GM12873 (cell line): ENCODE measurements at regions not wholly inside any gene's neighbourhood (a gene's known extent, or its start where the extent isn't known, plus 50 kb on each side); places are given as distances from the start of the nearest gene placed in this dataset.

Experiments
- TF ChIP-seq, protein P1 (sequence below): IDR thresholded peaks from 2 replicates; pipeline ENCODE4 v1.5.1; 2012; ENCODE audit warnings: low read depth, mild to moderate bottlenecking, moderate library complexity, low read length, control low read depth; ENCODE audit not compliant: insufficient read depth; ENCODE audit errors: missing control alignments

DNA sequence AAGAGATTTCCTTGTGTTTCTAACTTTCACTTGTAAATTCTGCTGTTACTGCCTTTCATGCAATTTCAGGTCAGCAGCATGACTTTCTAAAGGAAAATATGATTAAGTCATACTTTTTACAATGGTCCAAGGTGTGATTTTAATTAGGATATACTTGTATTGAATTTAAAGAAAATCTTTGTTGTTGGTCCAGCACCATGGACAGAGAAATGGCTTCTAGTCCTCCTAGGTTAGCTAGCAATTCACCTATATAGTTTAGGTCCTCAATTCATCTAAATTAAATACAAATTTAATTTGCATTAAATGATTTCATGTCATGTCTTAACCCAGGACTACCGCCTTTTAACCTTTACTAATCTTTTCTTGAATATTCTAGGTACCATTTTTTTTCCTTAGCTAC is 304.9 kb upstream of the RPS6KA3 start:
- TF ChIP-seq, protein P1, sequence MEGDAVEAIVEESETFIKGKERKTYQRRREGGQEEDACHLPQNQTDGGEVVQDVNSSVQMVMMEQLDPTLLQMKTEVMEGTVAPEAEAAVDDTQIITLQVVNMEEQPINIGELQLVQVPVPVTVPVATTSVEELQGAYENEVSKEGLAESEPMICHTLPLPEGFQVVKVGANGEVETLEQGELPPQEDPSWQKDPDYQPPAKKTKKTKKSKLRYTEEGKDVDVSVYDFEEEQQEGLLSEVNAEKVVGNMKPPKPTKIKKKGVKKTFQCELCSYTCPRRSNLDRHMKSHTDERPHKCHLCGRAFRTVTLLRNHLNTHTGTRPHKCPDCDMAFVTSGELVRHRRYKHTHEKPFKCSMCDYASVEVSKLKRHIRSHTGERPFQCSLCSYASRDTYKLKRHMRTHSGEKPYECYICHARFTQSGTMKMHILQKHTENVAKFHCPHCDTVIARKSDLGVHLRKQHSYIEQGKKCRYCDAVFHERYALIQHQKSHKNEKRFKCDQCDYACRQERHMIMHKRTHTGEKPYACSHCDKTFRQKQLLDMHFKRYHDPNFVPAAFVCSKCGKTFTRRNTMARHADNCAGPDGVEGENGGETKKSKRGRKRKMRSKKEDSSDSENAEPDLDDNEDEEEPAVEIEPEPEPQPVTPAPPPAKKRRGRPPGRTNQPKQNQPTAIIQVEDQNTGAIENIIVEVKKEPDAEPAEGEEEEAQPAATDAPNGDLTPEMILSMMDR: no peak

DNA sequence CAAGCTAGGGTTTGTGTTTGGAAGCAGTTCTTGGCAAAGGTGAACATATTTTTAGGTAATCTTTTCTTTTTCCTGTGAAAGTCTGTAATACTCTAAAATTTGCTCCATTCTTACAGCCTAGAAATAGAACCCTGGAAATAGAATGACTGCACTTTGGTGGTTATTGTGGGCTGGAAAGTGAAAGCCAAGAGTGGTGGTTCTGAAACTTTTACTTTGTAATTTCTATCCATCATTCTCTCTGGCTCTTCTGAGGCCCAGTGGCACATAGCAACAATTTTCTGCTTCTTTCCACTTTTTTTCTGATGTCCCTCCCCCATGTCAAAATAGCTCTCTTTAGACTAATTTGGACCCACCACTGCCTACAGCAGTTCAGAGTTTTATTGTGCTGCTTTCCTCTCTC is 300.4 kb upstream of the RPS6KA3 start:
- TF ChIP-seq, protein P1: no peak

DNA sequence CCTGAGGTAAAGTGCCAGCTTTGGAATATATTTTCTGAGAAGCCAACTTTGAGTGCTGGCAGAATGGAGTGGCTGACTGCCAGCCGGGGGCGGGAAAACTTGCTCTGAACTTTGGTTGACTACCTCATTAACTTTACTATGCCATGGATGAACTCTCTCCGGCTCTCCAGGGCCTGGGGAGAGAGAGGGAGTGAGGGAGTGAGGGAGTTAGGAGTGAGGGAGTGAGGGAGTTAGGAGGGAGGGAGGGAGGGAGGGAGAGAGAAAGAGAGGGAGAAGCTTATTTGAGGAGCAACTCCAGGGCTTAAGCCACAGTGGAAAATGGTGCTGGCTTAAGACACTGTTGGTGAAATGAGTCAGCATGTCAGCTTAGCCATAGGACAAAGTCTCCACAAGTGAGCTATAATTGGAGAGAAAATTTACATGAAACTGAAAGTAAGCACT is 280.9 kb upstream of the RPS6KA3 start:
- TF ChIP-seq, protein P1: no peak

DNA sequence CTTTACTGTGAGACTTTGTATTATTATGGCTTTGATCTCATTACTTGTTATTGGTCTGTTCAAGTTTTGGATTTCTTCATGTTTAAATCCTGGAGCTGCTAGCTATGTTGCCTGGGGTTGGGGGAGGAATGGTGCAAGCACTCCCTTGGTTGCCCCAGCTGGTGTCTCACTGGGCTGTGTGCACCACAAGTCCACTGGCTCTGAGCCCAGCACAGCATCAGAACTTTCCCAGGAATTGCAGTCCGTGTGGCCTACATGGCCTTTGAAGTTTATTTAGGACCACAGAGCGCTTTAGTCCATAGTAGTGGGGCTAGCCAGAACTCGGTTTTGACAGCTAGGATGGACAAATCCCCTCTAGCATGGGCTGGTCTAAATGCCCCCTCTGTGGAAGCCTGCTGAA is 278.8 kb upstream of the RPS6KA3 start:
- TF ChIP-seq, protein P1: no peak

DNA sequence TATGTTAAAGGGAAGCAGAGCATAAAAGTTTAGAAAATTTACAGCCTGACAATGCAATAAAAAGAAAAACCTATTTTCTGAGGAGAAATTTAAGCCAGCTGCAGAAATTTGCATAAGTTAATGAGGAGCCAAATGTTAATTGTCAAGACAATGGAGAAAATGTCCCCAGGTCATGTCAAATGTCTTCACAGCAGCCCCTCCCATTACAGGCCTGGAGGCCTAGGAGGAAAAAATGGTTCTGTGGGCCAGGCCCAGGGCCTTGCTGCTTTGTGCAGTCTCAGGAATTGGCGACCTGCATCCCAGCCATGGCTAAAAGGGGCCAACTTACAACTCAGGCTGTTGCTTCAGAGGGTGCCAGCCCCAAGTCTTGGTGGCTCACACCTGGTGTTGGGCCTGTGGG is 275.4 kb upstream of the RPS6KA3 start:
- TF ChIP-seq, protein P1: no peak

DNA sequence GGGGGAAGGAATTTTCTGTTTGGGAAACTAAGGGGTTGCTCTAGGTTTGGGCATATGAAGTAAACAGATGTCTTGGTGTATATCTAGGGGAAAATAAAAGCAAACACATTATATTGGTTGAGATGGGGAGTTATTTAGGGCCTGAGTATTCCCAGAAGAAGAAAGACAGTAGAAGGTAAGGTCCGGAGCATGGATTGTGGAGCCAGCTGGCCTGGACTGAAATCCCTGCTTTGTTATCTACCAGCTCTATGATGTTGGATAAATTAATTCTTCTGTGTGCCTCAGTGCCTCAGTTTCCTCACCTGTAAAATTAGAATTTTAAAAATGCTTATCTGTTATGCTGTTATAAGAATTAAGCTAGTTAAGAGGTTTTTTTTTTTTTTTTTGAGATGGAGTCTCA is 272.3 kb upstream of the RPS6KA3 start:
- TF ChIP-seq, protein P1: no peak

DNA sequence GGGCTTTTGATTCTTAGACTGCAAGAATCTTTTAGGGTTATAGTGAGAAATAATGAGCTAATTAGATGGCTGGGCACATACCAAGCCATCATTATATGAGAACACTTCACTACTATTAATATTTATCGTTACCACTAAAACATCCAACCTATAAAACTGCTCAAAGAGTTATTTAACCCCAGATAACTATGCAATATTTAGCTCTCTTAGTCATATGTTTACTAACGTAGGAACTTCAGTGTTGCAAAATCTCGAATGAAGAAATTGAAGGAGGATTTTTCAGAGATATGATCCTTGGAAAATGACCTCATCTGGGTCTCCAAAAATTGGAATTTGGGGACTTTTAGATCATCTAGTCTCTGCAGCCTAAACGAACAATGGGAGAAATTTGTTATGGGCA is 265.0 kb upstream of the RPS6KA3 start:
- TF ChIP-seq, protein P1: no peak
